ENCODE measurements at regions not wholly inside any gene's neighbourhood (a gene's known extent, or its start where the extent isn't known, plus 50 kb on each side); places are given as distances from the start of the nearest gene placed in this dataset.

DNA sequence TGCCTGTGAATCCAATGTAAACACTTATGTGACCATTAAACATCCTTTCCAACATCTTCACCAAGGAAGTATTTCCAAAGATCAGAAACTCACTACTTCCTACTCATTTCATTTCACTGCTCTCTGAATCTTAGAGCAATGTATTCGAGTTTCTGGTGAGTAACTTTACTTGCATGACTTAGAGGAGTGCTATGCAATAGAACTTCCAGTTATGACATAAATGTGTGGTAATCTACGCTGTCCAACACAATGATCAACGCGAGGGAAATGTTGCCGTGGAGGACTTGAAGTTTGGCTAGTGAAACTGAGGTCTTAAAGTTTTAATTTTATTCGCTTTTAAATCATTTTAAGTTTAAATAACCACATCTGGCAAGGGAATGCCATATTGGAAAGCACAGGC is 1326.3 kb downstream of the XPNPEP1 start:
- no peak overlapping the region for H3K4me3 ChIP-seq (ENCODE audit: low read depth, low read length)
- TF ChIP-seq, protein P1, sequence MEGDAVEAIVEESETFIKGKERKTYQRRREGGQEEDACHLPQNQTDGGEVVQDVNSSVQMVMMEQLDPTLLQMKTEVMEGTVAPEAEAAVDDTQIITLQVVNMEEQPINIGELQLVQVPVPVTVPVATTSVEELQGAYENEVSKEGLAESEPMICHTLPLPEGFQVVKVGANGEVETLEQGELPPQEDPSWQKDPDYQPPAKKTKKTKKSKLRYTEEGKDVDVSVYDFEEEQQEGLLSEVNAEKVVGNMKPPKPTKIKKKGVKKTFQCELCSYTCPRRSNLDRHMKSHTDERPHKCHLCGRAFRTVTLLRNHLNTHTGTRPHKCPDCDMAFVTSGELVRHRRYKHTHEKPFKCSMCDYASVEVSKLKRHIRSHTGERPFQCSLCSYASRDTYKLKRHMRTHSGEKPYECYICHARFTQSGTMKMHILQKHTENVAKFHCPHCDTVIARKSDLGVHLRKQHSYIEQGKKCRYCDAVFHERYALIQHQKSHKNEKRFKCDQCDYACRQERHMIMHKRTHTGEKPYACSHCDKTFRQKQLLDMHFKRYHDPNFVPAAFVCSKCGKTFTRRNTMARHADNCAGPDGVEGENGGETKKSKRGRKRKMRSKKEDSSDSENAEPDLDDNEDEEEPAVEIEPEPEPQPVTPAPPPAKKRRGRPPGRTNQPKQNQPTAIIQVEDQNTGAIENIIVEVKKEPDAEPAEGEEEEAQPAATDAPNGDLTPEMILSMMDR (IDR thresholded peaks at IDR 0.05; ENCODE audit: borderline replicate concordance, insufficient read depth, low read depth, low read length) = no peak

- no peak overlapping the region for H3K4me3 ChIP-seq (ENCODE audit: low read depth, low read length)
- TF ChIP-seq, protein P1 (IDR thresholded peaks at IDR 0.05; ENCODE audit: borderline replicate concordance, insufficient read depth, low read depth, low read length) = no peak
Observed at GRCh38 chr10:108592956-108593355, 1330.4 kb downstream of the XPNPEP1 start.

DNA sequence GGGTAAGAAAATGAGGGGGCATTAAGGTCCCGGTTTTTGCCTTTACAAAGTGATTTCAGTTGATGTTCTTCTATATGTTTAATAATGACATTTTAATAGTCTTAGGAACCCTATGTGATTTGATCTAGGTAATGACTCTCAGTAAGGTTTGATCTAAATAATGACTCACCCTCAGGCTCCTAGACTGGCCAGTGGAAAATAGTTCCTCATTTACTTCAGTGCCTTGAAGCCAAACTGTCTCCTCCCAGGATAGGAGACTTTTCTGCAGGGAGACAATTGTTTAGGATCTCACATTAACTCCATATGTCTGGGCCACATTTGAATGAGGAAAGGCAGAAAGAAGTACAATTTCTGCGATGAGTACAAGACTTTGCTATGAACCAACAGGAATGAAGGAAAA is 1331.9 kb downstream of the XPNPEP1 start:
- TF ChIP-seq, protein P1 (IDR thresholded peaks at IDR 0.05; ENCODE audit: borderline replicate concordance, insufficient read depth, low read depth, low read length) = no peak
- H3K4me3 ChIP-seq (ENCODE audit: low read depth, low read length) = no peak overlapping the region

GRCh38 chr10:108586424-108586823 is 1336.9 kb downstream of the XPNPEP1 start:
- no peak overlapping the region for H3K4me3 ChIP-seq (ENCODE audit: low read depth, low read length)
- TF ChIP-seq, protein P1 (IDR thresholded peaks at IDR 0.05; ENCODE audit: borderline replicate concordance, insufficient read depth, low read depth, low read length) = no peak

DNA sequence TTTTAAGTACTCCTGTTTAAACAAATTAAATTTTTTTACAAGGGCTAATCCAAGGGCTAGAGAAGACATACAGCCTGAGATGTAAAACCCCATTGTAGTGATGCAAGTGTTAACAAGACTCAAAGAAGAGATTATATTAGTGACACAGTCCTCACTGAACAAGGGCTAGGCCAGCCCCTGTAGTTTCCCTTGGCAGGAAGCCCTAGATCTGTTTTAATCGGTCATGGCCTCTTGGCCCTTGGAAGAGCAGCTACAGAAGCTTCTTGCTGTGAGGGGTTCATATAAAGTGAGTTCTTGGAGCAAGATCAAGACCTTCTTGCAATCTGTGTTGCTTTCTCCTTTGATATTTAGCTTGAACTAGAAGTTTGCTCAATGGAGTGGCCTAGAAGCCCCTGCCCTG is 1339.4 kb downstream of the XPNPEP1 start:
- TF ChIP-seq, protein P1 (IDR thresholded peaks at IDR 0.05; ENCODE audit: borderline replicate concordance, insufficient read depth, low read depth, low read length) = no peak
- no peak overlapping the region for H3K4me3 ChIP-seq (ENCODE audit: low read depth, low read length)

GRCh38 chr10:108582888-108583287 is 1340.4 kb downstream of the XPNPEP1 start:
- H3K4me3 ChIP-seq (ENCODE audit: low read depth, low read length) = no peak overlapping the region
- TF ChIP-seq, protein P1 (IDR thresholded peaks at IDR 0.05; ENCODE audit: borderline replicate concordance, insufficient read depth, low read depth, low read length) = no peak

- no peak overlapping the region for H3K4me3 ChIP-seq (ENCODE audit: low read depth, low read length)
- TF ChIP-seq, protein P1 (IDR thresholded peaks at IDR 0.05; ENCODE audit: borderline replicate concordance, insufficient read depth, low read depth, low read length) = no peak
Observed at GRCh38 chr10:108582387-108582786, 1340.9 kb downstream of the XPNPEP1 start.
